ENCODE measurements at regions not wholly inside any gene's neighbourhood (a gene's known extent, or its start where the extent isn't known, plus 50 kb on each side); places are given as distances from the start of the nearest gene placed in this dataset.

- Histone ChIP-seq H3F3A (ENCODE audit: control insufficient read depth, insufficient read depth) (no peaks in the 10 kb centered on the region), H3K27ac (ENCODE audit: low read depth, low read length) (no peak overlapping the region), H3K9me3 (ENCODE audit: control insufficient read depth, insufficient read depth, low read length) (no peaks in the 10 kb centered on the region), H4K20me1 (ENCODE audit: control insufficient read depth, insufficient read depth, low read depth, low read length) (no peaks in the 10 kb centered on the region), H3K79me2 (ENCODE audit: control insufficient read depth, low read length) (no peaks in the 10 kb centered on the region), H3K4me1 (ENCODE audit: control insufficient read depth, low read length) (no peaks in the 10 kb centered on the region), H3K36me3 (ENCODE audit: control insufficient read depth, low read length) (no peaks in the 10 kb centered on the region), H3K4me2 (ENCODE audit: low read length) (no peak overlapping the region), H3K4me3 (ENCODE audit: low read length) (no peak overlapping the region), H3K9me2 (replicated peaks; ENCODE audit: control insufficient read depth, low read length) (no peaks in the 10 kb centered on the region), H3K27me3 (ENCODE audit: control insufficient read depth, low read length) (no peaks in the 10 kb centered on the region)
- TF ChIP-seq CTCF (IDR thresholded peaks at IDR 0.05; ENCODE audit: low read depth, low read length, poor library complexity, severe bottlenecking): no peak
- no peak for TF ChIP-seq EZH2phosphoT487 (IDR thresholded peaks at IDR 0.05; ENCODE audit: borderline replicate concordance, low read length)
These were observed 63.9 kb downstream of the CRPPA start for GRCh38 chr7:16357474-16357873.

GRCh38 chr7:16356301-16356958 is 64.9 kb downstream of the CRPPA start:
- no peaks in the 10 kb centered on the region for H3K79me2 ChIP-seq (ENCODE audit: control insufficient read depth, low read length)
- no peaks in the 10 kb centered on the region for H3K27me3 ChIP-seq (ENCODE audit: control insufficient read depth, low read length)
- H3K9me3 ChIP-seq (ENCODE audit: control insufficient read depth, insufficient read depth, low read length): no peaks in the 10 kb centered on the region
- no peak overlapping the region for H3K4me2 ChIP-seq (ENCODE audit: low read length)
- no peak overlapping the region for H3K4me3 ChIP-seq (ENCODE audit: low read length)
- no peaks in the 10 kb centered on the region for H4K20me1 ChIP-seq (ENCODE audit: control insufficient read depth, insufficient read depth, low read depth, low read length)
- H3K27ac ChIP-seq (ENCODE audit: low read depth, low read length): no peak overlapping the region
- no peak for TF ChIP-seq EZH2phosphoT487 (IDR thresholded peaks at IDR 0.05; ENCODE audit: borderline replicate concordance, low read length)
- no peak for TF ChIP-seq CTCF (IDR thresholded peaks at IDR 0.05; ENCODE audit: low read depth, low read length, poor library complexity, severe bottlenecking)
- no peaks in the 10 kb centered on the region for H3K36me3 ChIP-seq (ENCODE audit: control insufficient read depth, low read length)
- H3F3A ChIP-seq (ENCODE audit: control insufficient read depth, insufficient read depth): no peaks in the 10 kb centered on the region
- no peaks in the 10 kb centered on the region for H3K4me1 ChIP-seq (ENCODE audit: control insufficient read depth, low read length)
- H3K9me2 ChIP-seq (replicated peaks; ENCODE audit: control insufficient read depth, low read length): no peaks in the 10 kb centered on the region

GRCh38 chr7:16354573-16354972 is 66.8 kb downstream of the CRPPA start:
- no peaks in the 10 kb centered on the region for H3K36me3 ChIP-seq (ENCODE audit: control insufficient read depth, low read length)
- H3K4me1 ChIP-seq (ENCODE audit: control insufficient read depth, low read length): no peaks in the 10 kb centered on the region
- no peak overlapping the region for H3K27ac ChIP-seq (ENCODE audit: low read depth, low read length)
- H3K4me3 ChIP-seq (ENCODE audit: low read length): no peak overlapping the region
- no peaks in the 10 kb centered on the region for H3K79me2 ChIP-seq (ENCODE audit: control insufficient read depth, low read length)
- H3K9me3 ChIP-seq (ENCODE audit: control insufficient read depth, insufficient read depth, low read length): no peaks in the 10 kb centered on the region
- H3F3A ChIP-seq (ENCODE audit: control insufficient read depth, insufficient read depth): no peaks in the 10 kb centered on the region
- TF ChIP-seq CTCF (IDR thresholded peaks at IDR 0.05; ENCODE audit: low read depth, low read length, poor library complexity, severe bottlenecking) (no peak), EZH2phosphoT487 (IDR thresholded peaks at IDR 0.05; ENCODE audit: borderline replicate concordance, low read length) (no peak)
- H3K27me3 ChIP-seq (ENCODE audit: control insufficient read depth, low read length): no peaks in the 10 kb centered on the region
- H3K4me2 ChIP-seq (ENCODE audit: low read length): no peak overlapping the region
- H4K20me1 ChIP-seq (ENCODE audit: control insufficient read depth, insufficient read depth, low read depth, low read length): no peaks in the 10 kb centered on the region
- H3K9me2 ChIP-seq (replicated peaks; ENCODE audit: control insufficient read depth, low read length): no peaks in the 10 kb centered on the region

Data from DOHH2 (cell line).